Transverse colon (tissue), 4 donors: ENCODE measurements at regions not wholly inside any gene's neighbourhood (a gene's known extent, or its start where the extent isn't known, plus 50 kb on each side); places are given as distances from the start of the nearest gene placed in this dataset.

Experiments used
- DNase-seq: peaks from one replicate; pipeline ENCODE4 v3.0.0-alpha.2; 2019
- H3K27ac ChIP-seq, 4 donors: fragments of 200-600 bp; sonication (generic); 2 replicates each; pipeline ENCODE4 v1.5.1; 2016 to 2018; ENCODE audit warnings: inconsistent platforms in 4 of 4
- H3K27me3 ChIP-seq: fragments of 200-600 bp; sonication (generic); 2 replicates; pipeline ENCODE4 v1.5.1; 2017; ENCODE audit warnings: inconsistent platforms
- H3K36me3 ChIP-seq, 4 donors: fragments of 200-600 bp; sonication (generic); 2 replicates each; pipeline ENCODE4 v1.5.1; 2017 to 2019; ENCODE audit warnings: inconsistent platforms in 4 of 4
- H3K4me1 ChIP-seq, 4 donors: fragments of 200-600 bp; sonication (generic); 2 replicates each; pipeline ENCODE4 v1.5.1; 2017 to 2020; ENCODE audit warnings: inconsistent platforms in 4 of 4
- H3K4me3 ChIP-seq, 4 donors: fragments of 200-600 bp; sonication (generic); 1 replicate in 1 of 4; 2 replicates in 3 of 4; pipeline versions ENCODE4 v1.5.1 to v1.6.1; 2017 to 2019; ENCODE audit warnings: inconsistent platforms in 4 of 4
- H3K9me3 ChIP-seq, 2 donors: fragments of 200-600 bp; sonication (generic); 2 replicates each; pipeline ENCODE4 v1.5.1; 2017 to 2019; ENCODE audit warnings: inconsistent platforms in 2 of 2
- EP300 ChIP-seq: sonication (generic); formaldehyde crosslinking; IDR thresholded peaks from one replicate; pipeline ENCODE4 v1.6.1; 2017; ENCODE audit warnings: antibody characterized with exemption, low read depth
- POLR2A ChIP-seq: fragments of 450-650 bp; IDR thresholded peaks from one replicate; pipeline ENCODE4 v1.6.1; 2016; ENCODE audit warnings: antibody characterized with exemption, mild to moderate bottlenecking, moderate library complexity
- POLR2AphosphoS5 ChIP-seq, 3 donors: sonication (generic); formaldehyde crosslinking; IDR thresholded peaks; one replicate each; pipeline ENCODE4 v1.6.1; 2016; ENCODE audit warnings: antibody characterized with exemption in 3 of 3
- WGBS, 2 donors: methylation state at CpG; one replicate each; pipeline ENCODE4 v1.1.5; 2018; ENCODE audit warnings: low coverage in 1 of 2; 5-methylcytosine and 5-hydroxymethylcytosine counted together
- in situ Hi-C, 4 donors: fragments of 200-750 bp; cut with MboI; loops; one replicate each; pipeline versions ENCODE4 v1.15.0 to v1.15.1; 2017; ENCODE audit warnings: low sequenced_read_pairs in 3 of 4, low pct_ligation_motif_present in 1 of 4, low pct_unique_long_range_greater_than_20kb in 1 of 4
- intact Hi-C: fragments of 100-400 bp; cut with DNase I; formaldehyde crosslinking; loops from one replicate; pipeline ENCODE4 v1.15.1; 2023; ENCODE audit warnings: low total_unique reads
- TF ChIP-seq, protein P1 (sequence below), 5 experiments: fragments of 200-600 bp in 3 of 5; fragments of 450-650 bp in 2 of 5; sonication (generic) in 3 of 5; IDR thresholded peaks; 1 replicate in 2 of 5; 2 replicates in 3 of 5; pipeline ENCODE4 v1.5.1; 2016 to 2017; ENCODE audit warnings: antibody characterized with exemption in 5 of 5, inconsistent platforms in 3 of 5, mild to moderate bottlenecking in 2 of 5, moderate library complexity in 1 of 5

DNA sequence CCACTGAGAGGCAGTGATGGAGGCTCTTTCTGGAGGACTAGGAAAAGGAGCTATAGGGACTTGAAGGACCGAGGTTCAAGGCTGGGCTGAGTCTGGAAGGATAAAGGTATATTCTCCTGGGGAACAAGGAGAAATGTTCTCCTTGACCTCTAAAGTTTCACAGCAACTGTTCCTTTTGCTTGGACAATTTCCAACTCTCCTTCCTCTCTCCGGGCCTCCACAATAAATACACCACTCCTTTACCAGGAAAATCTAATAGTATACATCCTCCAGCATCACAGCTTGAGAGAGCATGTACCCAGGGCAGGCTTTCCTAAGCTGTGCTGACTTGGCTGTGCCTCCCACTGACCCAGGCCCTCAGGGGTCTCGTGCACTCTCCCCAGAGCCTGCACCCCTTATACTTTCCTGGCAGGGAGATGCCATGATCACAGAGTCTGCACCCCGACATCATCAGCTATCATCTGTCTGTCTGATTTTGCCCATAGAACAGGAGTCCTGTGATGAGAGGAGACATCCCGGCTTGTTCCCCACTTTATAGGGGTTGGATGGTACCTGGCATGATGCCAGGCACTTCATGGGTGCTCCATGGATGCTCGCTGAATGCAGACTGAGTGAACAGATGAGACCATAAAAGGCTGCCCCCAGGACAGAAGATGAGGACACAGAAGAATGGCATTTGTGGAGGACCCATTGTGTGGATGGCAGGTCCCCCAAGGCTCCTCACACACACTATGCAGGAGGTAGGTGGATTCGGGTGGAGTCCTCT, 582.6 kb upstream of the CDH5 start:
- Histone ChIP-seq H3K36me3 (no peaks in the 10 kb centered on the region), H3K4me3 (no peak overlapping the region), H3K4me1 (peaks cover 0 to 4% (median 0%) of the 10 kb centered on the region in 4 donors), H3K27me3 (no peaks in the 10 kb centered on the region), H3K27ac (no peak overlapping the region), H3K9me3 (no peaks in the 10 kb centered on the region)
- no peak for TF ChIP-seq EP300
- no peak for TF ChIP-seq POLR2A
- TF ChIP-seq, protein P1, sequence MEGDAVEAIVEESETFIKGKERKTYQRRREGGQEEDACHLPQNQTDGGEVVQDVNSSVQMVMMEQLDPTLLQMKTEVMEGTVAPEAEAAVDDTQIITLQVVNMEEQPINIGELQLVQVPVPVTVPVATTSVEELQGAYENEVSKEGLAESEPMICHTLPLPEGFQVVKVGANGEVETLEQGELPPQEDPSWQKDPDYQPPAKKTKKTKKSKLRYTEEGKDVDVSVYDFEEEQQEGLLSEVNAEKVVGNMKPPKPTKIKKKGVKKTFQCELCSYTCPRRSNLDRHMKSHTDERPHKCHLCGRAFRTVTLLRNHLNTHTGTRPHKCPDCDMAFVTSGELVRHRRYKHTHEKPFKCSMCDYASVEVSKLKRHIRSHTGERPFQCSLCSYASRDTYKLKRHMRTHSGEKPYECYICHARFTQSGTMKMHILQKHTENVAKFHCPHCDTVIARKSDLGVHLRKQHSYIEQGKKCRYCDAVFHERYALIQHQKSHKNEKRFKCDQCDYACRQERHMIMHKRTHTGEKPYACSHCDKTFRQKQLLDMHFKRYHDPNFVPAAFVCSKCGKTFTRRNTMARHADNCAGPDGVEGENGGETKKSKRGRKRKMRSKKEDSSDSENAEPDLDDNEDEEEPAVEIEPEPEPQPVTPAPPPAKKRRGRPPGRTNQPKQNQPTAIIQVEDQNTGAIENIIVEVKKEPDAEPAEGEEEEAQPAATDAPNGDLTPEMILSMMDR (IDR thresholded peaks at IDR 0.05) = no peak
- TF ChIP-seq POLR2AphosphoS5 (IDR thresholded peaks at IDR 0.05) = no peak
- DNase-seq = no peak
- intact Hi-C loops = no loop called here
- in situ Hi-C loops = no loop called here
- WGBS, 2 donors = 70% methylated on average over 7 of the region's 7 CpGs; no CpG with 5 or more reads in 1 of the 2 donors

DNA sequence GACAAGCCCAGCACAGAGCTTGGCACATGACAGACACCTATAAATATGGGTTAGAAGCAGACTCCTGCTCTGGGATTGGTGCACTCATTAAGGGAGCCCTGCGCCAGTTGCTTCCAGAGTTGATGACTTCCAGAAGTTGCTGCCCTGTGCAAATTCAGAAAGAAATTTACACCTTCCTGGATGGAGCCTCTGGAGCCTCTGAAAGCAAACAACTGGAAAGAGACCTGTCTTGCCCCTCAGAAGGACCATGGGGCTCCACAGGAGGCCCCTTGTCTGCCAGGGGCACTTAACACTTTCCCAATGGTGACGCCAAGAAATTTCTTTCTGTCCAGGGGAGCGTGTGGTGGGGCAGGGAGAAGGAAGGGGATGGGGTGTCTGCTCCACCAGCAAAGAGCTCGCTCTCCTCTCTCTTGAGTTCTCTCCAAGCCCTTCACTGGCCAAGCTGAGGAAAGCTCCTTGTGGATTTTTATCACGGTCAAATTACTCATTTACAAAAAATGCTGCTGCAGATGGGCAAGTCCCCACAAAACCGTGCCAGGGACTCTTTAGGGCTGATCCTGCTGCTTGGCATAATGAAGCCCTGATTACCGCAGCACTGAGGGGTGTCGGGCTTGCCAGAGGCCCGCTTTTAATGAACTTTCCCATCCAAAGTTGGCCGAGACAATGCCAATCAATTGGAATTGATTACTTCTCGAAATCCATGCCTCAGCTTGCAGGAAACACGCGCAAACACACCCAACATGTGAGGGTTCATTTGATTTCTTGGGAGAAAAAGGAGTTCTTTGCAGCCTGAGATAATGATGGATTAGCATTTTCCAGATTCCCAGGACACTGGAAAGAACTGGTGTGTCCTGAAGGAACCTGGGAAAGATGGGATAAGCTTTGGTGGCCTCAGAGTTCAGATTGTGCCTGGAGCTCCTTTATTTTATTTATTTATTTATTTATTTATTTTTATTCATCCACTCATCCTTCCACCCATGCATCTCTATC, 583.6 kb upstream of the CDH5 start:
- Histone ChIP-seq H3K4me3 (no peak overlapping the region), H3K9me3 (no peaks in the 10 kb centered on the region), H3K4me1 (peaks cover 0 to 4% (median 0%) of the 10 kb centered on the region in 4 donors), H3K27me3 (no peaks in the 10 kb centered on the region), H3K27ac (no peak overlapping the region), H3K36me3 (no peaks in the 10 kb centered on the region)
- in situ Hi-C loops = no loop called here
- no peak for TF ChIP-seq POLR2AphosphoS5 (IDR thresholded peaks at IDR 0.05)
- TF ChIP-seq, protein P1 (IDR thresholded peaks at IDR 0.05) = no peak
- no peak for TF ChIP-seq EP300
- no peak for TF ChIP-seq POLR2A
- DNase-seq = no peak
- intact Hi-C loops = no loop called here
- WGBS, 2 donors = 66 to 75% methylated on average over 4 to 13 of the region's 13 CpGs

DNA sequence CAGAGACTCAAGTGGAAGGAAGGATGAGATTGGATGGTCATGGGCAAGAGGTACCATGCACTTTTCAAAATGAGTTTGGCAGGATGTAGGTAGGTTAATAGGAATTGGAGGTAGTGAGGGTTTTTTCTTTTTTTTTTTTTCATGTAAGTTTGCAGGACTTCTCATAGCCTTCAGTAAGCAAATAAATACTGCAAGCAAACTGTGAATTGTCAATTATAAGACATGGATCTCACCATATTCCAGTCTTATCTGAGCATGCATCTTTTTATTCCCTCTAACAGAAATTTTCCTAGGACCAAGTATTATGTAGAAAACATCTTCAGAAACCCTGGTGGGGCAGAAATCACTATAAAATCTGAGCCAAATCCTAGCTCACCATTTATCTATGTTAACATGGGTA, 584.6 kb upstream of the CDH5 start:
- Histone ChIP-seq H3K27ac (no peak overlapping the region), H3K4me3 (no peak overlapping the region), H3K4me1 (peaks cover 0 to 4% (median 0%) of the 10 kb centered on the region in 4 donors), H3K9me3 (no peaks in the 10 kb centered on the region), H3K27me3 (no peaks in the 10 kb centered on the region), H3K36me3 (no peaks in the 10 kb centered on the region)
- no peak for DNase-seq
- intact Hi-C loops = no loop called here
- in situ Hi-C loops = no loop called here
- TF ChIP-seq, protein P1 (IDR thresholded peaks at IDR 0.05) = no peak
- TF ChIP-seq POLR2AphosphoS5 (IDR thresholded peaks at IDR 0.05) = no peak
- TF ChIP-seq POLR2A = no peak
- TF ChIP-seq EP300 = no peak

DNA sequence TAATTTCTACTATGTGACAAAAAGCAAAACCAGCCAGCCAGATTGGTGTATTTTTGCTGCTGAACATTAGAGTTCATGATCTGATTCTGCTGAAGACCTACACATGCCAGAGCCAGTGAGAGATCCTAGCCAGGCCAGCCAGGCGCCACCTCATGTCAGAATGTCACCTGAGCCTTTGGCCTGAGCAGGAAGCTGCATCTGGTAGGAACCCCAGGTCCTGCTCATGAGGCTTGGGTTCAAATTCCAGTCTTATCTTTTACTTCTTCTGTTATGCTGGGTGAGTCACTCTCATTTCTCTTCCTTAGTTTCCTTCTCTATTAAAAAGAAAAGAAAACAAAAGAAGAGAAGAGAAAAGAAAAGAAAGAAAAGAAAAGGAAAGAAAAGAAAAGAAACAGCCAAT, 585.1 kb upstream of the CDH5 start:
- intact Hi-C loops = no loop called here
- H3K27ac ChIP-seq = no peak overlapping the region
- in situ Hi-C loops = no loop called here
- no peak for DNase-seq
- H3K27me3 ChIP-seq = no peaks in the 10 kb centered on the region
- WGBS, 2 donors = 50 to 69% methylated on average over 1 of the region's 1 CpG
- no peaks in the 10 kb centered on the region for H3K9me3 ChIP-seq
- no peaks in the 10 kb centered on the region for H3K36me3 ChIP-seq
- H3K4me3 ChIP-seq = no peak overlapping the region
- peaks cover 0 to 4% (median 0%) of the 10 kb centered on the region in 4 donors for H3K4me1 ChIP-seq
- TF ChIP-seq, protein P1 (IDR thresholded peaks at IDR 0.05) = no peak
- TF ChIP-seq POLR2AphosphoS5 (IDR thresholded peaks at IDR 0.05) (no peak), POLR2A (no peak), EP300 (no peak)
